ENCODE measurements at regions not wholly inside any gene's neighbourhood (a gene's known extent, or its start where the extent isn't known, plus 50 kb on each side); places are given as distances from the start of the nearest gene placed in this dataset.

DNA sequence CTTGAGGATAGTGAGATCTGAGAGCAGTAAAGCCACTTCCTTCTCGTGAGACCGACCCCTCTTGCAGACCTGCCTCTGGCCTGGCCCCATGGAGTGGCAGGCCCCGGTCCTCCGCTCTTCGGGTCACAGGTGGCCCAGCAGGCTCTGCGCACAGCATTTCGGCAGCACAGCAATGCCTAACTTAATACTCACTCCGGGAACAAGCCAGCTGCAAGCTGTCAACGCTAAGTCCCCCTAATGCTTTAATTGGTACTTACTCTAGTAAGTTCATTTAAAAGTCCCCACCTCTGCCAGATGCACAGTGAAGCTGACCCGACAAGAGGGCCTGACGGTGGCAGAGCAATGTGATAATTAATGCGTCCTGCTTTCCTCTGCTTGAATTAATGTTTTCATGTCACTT lies 349.3 kb upstream of the B3GAT1 start:
- TF ChIP-seq, protein P1, sequence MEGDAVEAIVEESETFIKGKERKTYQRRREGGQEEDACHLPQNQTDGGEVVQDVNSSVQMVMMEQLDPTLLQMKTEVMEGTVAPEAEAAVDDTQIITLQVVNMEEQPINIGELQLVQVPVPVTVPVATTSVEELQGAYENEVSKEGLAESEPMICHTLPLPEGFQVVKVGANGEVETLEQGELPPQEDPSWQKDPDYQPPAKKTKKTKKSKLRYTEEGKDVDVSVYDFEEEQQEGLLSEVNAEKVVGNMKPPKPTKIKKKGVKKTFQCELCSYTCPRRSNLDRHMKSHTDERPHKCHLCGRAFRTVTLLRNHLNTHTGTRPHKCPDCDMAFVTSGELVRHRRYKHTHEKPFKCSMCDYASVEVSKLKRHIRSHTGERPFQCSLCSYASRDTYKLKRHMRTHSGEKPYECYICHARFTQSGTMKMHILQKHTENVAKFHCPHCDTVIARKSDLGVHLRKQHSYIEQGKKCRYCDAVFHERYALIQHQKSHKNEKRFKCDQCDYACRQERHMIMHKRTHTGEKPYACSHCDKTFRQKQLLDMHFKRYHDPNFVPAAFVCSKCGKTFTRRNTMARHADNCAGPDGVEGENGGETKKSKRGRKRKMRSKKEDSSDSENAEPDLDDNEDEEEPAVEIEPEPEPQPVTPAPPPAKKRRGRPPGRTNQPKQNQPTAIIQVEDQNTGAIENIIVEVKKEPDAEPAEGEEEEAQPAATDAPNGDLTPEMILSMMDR (IDR thresholded peaks at IDR 0.05), result no peak
- TF ChIP-seq EP300 (IDR thresholded peaks at IDR 0.05), result no peak

Data from sigmoid colon (tissue), 4 donors.